ENCODE measurements at regions not wholly inside any gene's neighbourhood (a gene's known extent, or its start where the extent isn't known, plus 50 kb on each side); places are given as distances from the start of the nearest gene placed in this dataset.
"Not testable (repeated sequence)": the region's sequence is repeated elsewhere in the genome, so short reads cannot be mapped to it uniquely, and the experiment has no call there.

DNA sequence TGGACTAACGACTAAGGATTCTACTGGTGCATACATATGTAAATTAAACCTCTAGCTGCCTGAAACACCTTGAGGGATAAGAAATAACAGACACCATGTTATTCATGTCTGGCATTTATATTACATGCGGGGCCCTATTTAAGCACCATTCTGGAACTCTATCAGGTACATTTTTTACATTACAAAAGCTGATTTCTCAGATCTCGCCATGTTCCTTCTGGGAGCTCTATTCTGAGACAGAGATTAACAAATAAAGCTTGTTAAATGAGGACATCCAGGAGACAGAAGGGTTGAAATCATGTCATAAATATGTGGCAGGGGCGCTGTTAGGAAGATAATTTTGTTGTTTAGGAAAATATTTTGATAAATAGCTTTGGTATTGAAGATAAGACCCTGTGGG is 93.4 kb upstream of the SLIT3 start:
- H3K27ac ChIP-seq (ENCODE audit: low read depth, low read length): no peak overlapping the region
- H3K27me3 ChIP-seq (ENCODE audit: insufficient read depth, low read length): peaks cover 14% of the 10 kb centered on the region; the same call in 1 of the 2 replicates

DNA sequence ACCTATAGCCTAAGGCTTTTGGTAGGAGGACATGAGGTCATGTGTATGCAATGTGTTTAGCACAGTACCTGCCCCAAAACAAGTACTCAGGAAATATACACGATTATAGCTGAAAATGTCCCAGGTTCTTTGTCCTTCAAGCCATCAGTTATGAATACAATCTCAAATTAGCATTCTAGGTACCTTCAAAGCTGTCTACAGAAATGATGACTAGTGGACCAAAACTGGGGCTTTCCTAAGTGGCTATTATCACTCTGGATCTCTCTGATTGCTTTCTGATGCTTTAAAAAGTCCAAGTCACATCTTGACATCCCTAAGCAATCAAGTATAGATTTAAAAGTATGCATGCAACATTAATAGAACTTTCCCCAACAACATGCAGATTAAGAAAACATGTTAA is 93.0 kb upstream of the SLIT3 start:
- no peak overlapping the region for H3K4me3 ChIP-seq (ENCODE audit: low read depth, low read length)
- H3K79me2 ChIP-seq (ENCODE audit: control insufficient read depth, insufficient read depth, low read length, unreplicated experiment): no peaks in the 10 kb centered on the region
- no peak overlapping the region for H2AFZ ChIP-seq (ENCODE audit: low read length, unreplicated experiment)
- no peaks in the 10 kb centered on the region for H3K36me3 ChIP-seq (ENCODE audit: insufficient read depth, low read length)
- H3K27me3 ChIP-seq (ENCODE audit: insufficient read depth, low read length): peaks cover 14% of the 10 kb centered on the region; the same call in 1 of the 2 replicates
- H3K4me1 ChIP-seq (ENCODE audit: control insufficient read depth, insufficient read depth, low read length, unreplicated experiment): no peaks in the 10 kb centered on the region
- H3K27ac ChIP-seq (ENCODE audit: low read depth, low read length): no peak overlapping the region

More for the DNA sequence above, 93.4 kb upstream of the SLIT3 start:
- Histone ChIP-seq H3K36me3 (ENCODE audit: insufficient read depth, low read length) (no peaks in the 10 kb centered on the region), H2AFZ (ENCODE audit: low read length, unreplicated experiment) (no peak overlapping the region), H3K79me2 (ENCODE audit: control insufficient read depth, insufficient read depth, low read length, unreplicated experiment) (no peaks in the 10 kb centered on the region), H3K4me1 (ENCODE audit: control insufficient read depth, insufficient read depth, low read length, unreplicated experiment) (no peaks in the 10 kb centered on the region), H3K4me3 (ENCODE audit: low read depth, low read length) (no peak overlapping the region)

DNA sequence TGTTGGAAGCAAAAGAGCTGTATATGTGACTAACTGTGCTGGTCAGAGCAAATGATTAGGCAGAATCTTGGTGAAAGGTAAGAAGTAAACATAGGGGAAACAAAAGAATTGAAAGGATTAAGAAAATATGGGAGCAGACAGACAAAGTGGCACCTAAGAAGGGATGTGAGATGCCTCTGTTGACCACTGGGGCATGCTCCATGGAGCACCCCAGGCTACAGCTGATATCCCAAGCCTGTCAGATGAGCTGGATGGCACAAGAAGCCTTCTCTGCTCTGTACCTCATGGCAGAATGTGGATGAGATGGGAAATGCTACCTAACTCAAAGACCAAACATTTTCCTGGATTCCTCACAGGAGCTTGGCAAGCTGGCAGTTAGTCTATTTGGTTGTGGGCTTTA is 89.3 kb upstream of the SLIT3 start:
- no peaks in the 10 kb centered on the region for H3K36me3 ChIP-seq (ENCODE audit: insufficient read depth, low read length)
- H3K27ac ChIP-seq (ENCODE audit: low read depth, low read length): no peak overlapping the region
- H2AFZ ChIP-seq (ENCODE audit: low read length, unreplicated experiment): no peak overlapping the region
- H3K4me1 ChIP-seq (ENCODE audit: control insufficient read depth, insufficient read depth, low read length, unreplicated experiment): no peaks in the 10 kb centered on the region
- no peak overlapping the region for H3K4me3 ChIP-seq (ENCODE audit: low read depth, low read length)
- no peaks in the 10 kb centered on the region for H3K79me2 ChIP-seq (ENCODE audit: control insufficient read depth, insufficient read depth, low read length, unreplicated experiment)
- H3K27me3 ChIP-seq (ENCODE audit: insufficient read depth, low read length): peaks cover 14% of the 10 kb centered on the region; the same call in 1 of the 2 replicates

DNA sequence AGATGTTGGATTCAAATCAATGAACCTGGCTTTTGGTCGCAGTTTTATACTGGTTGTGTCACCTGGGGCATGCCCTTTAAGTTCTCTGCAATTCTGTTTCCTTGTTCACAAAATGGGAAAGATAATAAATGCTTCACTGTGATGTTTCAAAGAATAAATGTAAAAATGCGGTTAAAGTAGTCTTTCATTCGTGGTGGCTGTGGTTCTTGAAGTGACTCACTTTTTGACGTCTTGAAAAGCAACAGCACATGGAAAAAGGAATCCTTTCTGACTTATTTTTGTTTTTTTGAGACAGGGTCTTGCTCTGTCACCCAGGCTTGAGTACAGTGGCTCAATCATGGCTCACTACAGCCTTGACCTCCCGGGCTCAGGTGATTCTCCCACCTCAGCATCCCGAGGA is 88.4 kb upstream of the SLIT3 start:
- Histone ChIP-seq H3K4me3 (ENCODE audit: low read depth, low read length) (no peak overlapping the region), H3K27ac (ENCODE audit: low read depth, low read length) (no peak overlapping the region), H3K79me2 (ENCODE audit: control insufficient read depth, insufficient read depth, low read length, unreplicated experiment) (no peaks in the 10 kb centered on the region), H3K27me3 (ENCODE audit: insufficient read depth, low read length) (peaks cover 14% of the 10 kb centered on the region; the same call in 1 of the 2 replicates), H2AFZ (ENCODE audit: low read length, unreplicated experiment) (no peak overlapping the region), H3K4me1 (ENCODE audit: control insufficient read depth, insufficient read depth, low read length, unreplicated experiment) (no peaks in the 10 kb centered on the region), H3K36me3 (ENCODE audit: insufficient read depth, low read length) (no peaks in the 10 kb centered on the region)

DNA sequence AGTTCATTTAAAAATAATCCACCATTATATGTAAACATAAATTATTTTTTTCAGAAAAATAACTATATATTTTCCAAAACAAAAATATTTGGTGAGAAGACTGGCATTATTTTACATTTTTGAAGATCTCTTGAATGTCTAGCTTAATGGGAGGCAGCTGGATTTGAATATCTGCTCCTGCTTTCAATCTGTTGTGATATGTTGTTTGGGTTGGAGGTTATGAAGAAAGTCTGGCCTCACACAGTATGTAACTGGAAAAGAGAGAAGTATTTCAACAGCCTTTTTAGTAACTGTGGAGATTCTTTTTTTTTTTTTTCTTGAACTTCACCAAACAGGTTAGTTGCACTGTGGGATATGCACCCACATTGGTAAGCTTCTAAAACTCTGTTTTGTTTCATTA is 84.7 kb upstream of the SLIT3 start:
- Histone ChIP-seq H3K36me3 (ENCODE audit: insufficient read depth, low read length) (no peaks in the 10 kb centered on the region), H3K4me1 (ENCODE audit: control insufficient read depth, insufficient read depth, low read length, unreplicated experiment) (no peaks in the 10 kb centered on the region), H2AFZ (ENCODE audit: low read length, unreplicated experiment) (no peak overlapping the region), H3K27ac (ENCODE audit: low read depth, low read length) (no peak overlapping the region), H3K27me3 (ENCODE audit: insufficient read depth, low read length) (no peaks in the 10 kb centered on the region), H3K79me2 (ENCODE audit: control insufficient read depth, insufficient read depth, low read length, unreplicated experiment) (no peaks in the 10 kb centered on the region), H3K4me3 (ENCODE audit: low read depth, low read length) (no peak overlapping the region)

DNA sequence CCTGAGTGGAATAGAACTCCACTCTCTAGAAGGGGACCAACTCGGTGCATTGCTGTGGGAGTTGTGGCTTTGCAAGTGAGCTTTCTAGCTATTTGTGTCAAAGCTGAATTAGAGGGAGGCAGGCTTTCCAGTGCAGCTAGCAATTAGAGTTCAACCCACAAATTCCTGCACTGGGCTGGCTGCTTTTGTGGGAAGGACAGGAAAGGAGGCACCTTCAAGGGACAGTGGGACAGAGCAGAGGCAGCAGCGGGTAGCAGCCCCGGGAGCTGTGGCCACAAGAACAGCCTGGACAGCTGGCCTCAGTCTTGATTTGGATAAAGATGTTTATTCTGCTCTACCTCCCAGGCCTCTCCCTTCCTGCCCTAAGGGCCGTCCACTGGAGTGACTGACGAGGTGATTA is 83.7 kb upstream of the SLIT3 start:
- no peak overlapping the region for H2AFZ ChIP-seq (ENCODE audit: low read length, unreplicated experiment)
- no peaks in the 10 kb centered on the region for H3K36me3 ChIP-seq (ENCODE audit: insufficient read depth, low read length)
- no peaks in the 10 kb centered on the region for H3K79me2 ChIP-seq (ENCODE audit: control insufficient read depth, insufficient read depth, low read length, unreplicated experiment)
- H3K27me3 ChIP-seq (ENCODE audit: insufficient read depth, low read length): no peaks in the 10 kb centered on the region
- no peak overlapping the region for H3K27ac ChIP-seq (ENCODE audit: low read depth, low read length)
- H3K4me1 ChIP-seq (ENCODE audit: control insufficient read depth, insufficient read depth, low read length, unreplicated experiment): no peaks in the 10 kb centered on the region
- no peak overlapping the region for H3K4me3 ChIP-seq (ENCODE audit: low read depth, low read length)

DNA sequence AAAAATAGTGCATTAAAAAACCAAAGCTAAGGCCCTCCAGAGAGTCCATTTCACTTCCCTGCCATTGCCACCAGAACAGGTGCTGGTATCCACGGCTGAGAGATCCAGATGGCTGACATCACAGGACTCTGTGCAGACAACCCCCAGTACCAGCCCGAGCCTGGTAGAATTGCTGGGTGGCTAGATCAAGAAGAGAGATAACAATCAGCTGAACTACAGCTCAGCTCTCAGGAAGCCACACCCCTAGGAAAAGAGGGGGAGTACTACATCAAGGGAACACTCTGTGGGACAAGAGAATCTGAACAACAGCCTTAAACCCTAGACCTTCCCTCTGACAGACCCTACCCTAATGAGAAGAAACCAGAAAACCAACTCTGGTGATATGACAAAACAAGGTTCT is 73.8 kb upstream of the SLIT3 start:
- no peaks in the 10 kb centered on the region for H3K4me1 ChIP-seq (ENCODE audit: control insufficient read depth, insufficient read depth, low read length, unreplicated experiment)
- H3K79me2 ChIP-seq (ENCODE audit: control insufficient read depth, insufficient read depth, low read length, unreplicated experiment): no peaks in the 10 kb centered on the region
- H3K27me3 ChIP-seq (ENCODE audit: insufficient read depth, low read length): no peaks in the 10 kb centered on the region
- H2AFZ ChIP-seq (ENCODE audit: low read length, unreplicated experiment): no peak overlapping the region
- no peak overlapping the region for H3K27ac ChIP-seq (ENCODE audit: low read depth, low read length)
- H3K4me3 ChIP-seq (ENCODE audit: low read depth, low read length): no peak overlapping the region
- no peaks in the 10 kb centered on the region for H3K36me3 ChIP-seq (ENCODE audit: insufficient read depth, low read length)

DNA sequence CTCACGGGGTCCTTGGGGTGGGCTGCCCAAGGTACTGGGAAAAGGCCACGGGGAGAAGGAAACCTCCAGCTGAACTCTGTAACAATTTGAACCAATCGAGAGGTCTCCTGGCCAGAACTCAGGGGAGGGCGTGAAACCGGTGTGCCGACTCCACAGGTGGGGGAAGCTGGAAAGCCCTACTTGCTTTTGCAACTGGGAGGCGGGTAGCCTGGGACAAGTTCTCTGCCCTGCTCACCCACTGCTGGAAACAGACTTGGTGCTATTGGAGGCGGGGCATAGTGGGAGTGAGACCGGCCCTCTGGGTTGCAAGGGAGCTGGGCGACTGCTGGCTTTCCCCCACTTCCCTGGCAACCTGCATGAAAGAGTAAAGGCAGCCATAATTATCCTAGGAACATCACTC is 73.2 kb upstream of the SLIT3 start:
- Histone ChIP-seq H3K36me3 (ENCODE audit: insufficient read depth, low read length) (no peaks in the 10 kb centered on the region), H3K4me1 (ENCODE audit: control insufficient read depth, insufficient read depth, low read length, unreplicated experiment) (no peaks in the 10 kb centered on the region), H3K4me3 (ENCODE audit: low read depth, low read length) (no peak overlapping the region), H3K27me3 (ENCODE audit: insufficient read depth, low read length) (no peaks in the 10 kb centered on the region), H3K27ac (ENCODE audit: low read depth, low read length) (no peak overlapping the region), H3K79me2 (ENCODE audit: control insufficient read depth, insufficient read depth, low read length, unreplicated experiment) (no peaks in the 10 kb centered on the region), H2AFZ (ENCODE audit: low read length, unreplicated experiment) (no peak overlapping the region)

DNA sequence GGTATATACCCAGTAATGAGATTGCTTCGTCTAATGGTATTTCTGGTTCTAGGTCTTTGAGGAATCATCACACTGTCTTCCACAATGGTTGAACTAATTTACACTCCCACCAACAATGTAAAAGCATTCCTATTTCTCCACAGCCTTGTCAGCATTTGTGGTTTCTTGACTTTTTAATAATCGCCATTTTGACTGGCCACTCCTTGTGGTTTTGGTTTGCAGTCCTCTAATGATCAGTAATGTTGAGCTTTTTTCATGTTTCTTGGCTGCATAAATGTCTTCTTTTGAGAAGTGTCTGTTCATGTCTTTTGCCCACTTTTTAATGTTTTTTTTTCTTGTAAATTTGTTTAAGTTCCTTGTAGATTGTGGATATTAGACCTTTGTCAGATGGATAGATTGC is 70.9 kb upstream of the SLIT3 start:
- not testable (repeated sequence) for H3K79me2 ChIP-seq (ENCODE audit: control insufficient read depth, insufficient read depth, low read length, unreplicated experiment); H3K27ac ChIP-seq (ENCODE audit: low read depth, low read length); H3K27me3 ChIP-seq (ENCODE audit: insufficient read depth, low read length); H3K4me1 ChIP-seq (ENCODE audit: control insufficient read depth, insufficient read depth, low read length, unreplicated experiment); H3K4me3 ChIP-seq (ENCODE audit: low read depth, low read length); H3K36me3 ChIP-seq (ENCODE audit: insufficient read depth, low read length); H2AFZ ChIP-seq (ENCODE audit: low read length, unreplicated experiment)

DNA sequence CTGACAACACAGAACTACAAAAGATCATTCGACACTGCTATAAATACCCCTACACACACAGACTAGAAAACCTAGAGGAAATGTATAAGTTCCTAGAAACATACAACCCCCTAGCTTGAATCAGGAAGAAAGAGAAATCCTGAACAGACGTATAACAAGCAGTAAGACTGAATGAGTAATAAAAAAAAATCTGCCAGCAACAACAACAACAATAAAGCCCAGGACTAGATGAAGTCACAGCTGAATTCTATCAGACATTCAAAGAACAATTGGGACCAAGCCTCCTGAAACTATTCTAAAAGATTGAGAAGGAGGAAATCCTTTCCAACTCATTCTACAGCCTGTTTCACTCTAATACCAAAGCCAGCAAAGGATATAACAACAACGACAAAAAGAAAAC is 68.2 kb upstream of the SLIT3 start:
- Histone ChIP-seq H3K27ac (ENCODE audit: low read depth, low read length) (no peak overlapping the region), H3K36me3 (ENCODE audit: insufficient read depth, low read length) (no peaks in the 10 kb centered on the region), H3K4me1 (ENCODE audit: control insufficient read depth, insufficient read depth, low read length, unreplicated experiment) (peaks cover 4% of the 10 kb centered on the region), H3K4me3 (ENCODE audit: low read depth, low read length) (no peak overlapping the region), H2AFZ (ENCODE audit: low read length, unreplicated experiment) (no peak overlapping the region), H3K79me2 (ENCODE audit: control insufficient read depth, insufficient read depth, low read length, unreplicated experiment) (no peaks in the 10 kb centered on the region), H3K27me3 (ENCODE audit: insufficient read depth, low read length) (no peaks in the 10 kb centered on the region)

DNA sequence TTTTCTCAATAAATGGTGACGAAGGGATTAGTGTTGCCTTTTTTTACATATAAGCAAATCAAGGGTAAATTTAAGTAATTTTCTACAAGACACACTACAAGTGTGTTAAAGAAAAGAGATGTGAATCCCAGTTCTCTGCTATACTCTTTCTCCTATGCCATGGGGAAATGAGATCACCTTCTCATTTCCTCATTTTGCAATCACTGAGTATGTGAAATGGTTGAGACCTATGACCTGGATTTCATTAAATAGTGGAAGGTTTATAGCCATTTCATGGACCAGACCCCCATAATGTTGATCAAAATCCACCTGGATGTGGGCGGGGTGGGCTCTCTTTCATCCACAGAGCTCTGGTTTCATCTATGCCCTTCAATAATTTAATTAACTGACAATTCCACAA is 66.9 kb upstream of the SLIT3 start:
- Histone ChIP-seq H3K79me2 (ENCODE audit: control insufficient read depth, insufficient read depth, low read length, unreplicated experiment) (no peaks in the 10 kb centered on the region), H3K36me3 (ENCODE audit: insufficient read depth, low read length) (no peaks in the 10 kb centered on the region), H3K4me1 (ENCODE audit: control insufficient read depth, insufficient read depth, low read length, unreplicated experiment) (peaks cover 4% of the 10 kb centered on the region), H3K27ac (ENCODE audit: low read depth, low read length) (no peak overlapping the region), H3K4me3 (ENCODE audit: low read depth, low read length) (no peak overlapping the region), H2AFZ (ENCODE audit: low read length, unreplicated experiment) (no peak overlapping the region), H3K27me3 (ENCODE audit: insufficient read depth, low read length) (no peaks in the 10 kb centered on the region)

Data from ACC112 (cell line).